Endodermal cell (in vitro differentiated cells): ENCODE measurements at regions not wholly inside any gene's neighbourhood (a gene's known extent, or its start where the extent isn't known, plus 50 kb on each side); places are given as distances from the start of the nearest gene placed in this dataset.
A peak's percentile ranks its signal among the peaks of the same experiment; 100 is the strongest.
"Not testable (repeated sequence)": the region's sequence is repeated elsewhere in the genome, so short reads cannot be mapped to it uniquely, and the experiment has no call there.

Source experiments
- DNase-seq: peaks from one replicate; pipeline ENCODE4 v3.0.0-alpha.2; 2017
- H3K27ac ChIP-seq: 2 replicates; pipeline ENCODE4 v1.5.1; 2013; ENCODE audit warnings: mild to moderate bottlenecking, low read depth, low read length, moderate library complexity
- H3K27me3 ChIP-seq: 2 replicates; pipeline ENCODE4 v1.6.1; 2013; ENCODE audit warnings: mild to moderate bottlenecking, low read length, moderate library complexity; ENCODE audit not compliant: insufficient read depth, control insufficient read depth, poor library complexity, severe bottlenecking
- H3K36me3 ChIP-seq: 2 replicates; pipeline ENCODE4 v1.7.0; 2013; ENCODE audit warnings: mild to moderate bottlenecking, low read length, moderate library complexity; ENCODE audit not compliant: control insufficient read depth, insufficient read depth
- H3K4me1 ChIP-seq: one replicate; pipeline ENCODE4 v1.7.0; 2013; ENCODE audit warnings: low read length; ENCODE audit not compliant: control insufficient read depth, insufficient read depth
- H3K4me3 ChIP-seq: 2 replicates; pipeline ENCODE4 v1.5.1; 2013; ENCODE audit warnings: mild to moderate bottlenecking, low read length, moderate library complexity
- H3K9ac ChIP-seq: 2 replicates; pipeline ENCODE4 v1.6.1; 2013; ENCODE audit warnings: mild to moderate bottlenecking, low read length, moderate library complexity; ENCODE audit not compliant: poor library complexity, severe bottlenecking; ENCODE audit errors: extremely low read depth
- H3K9me3 ChIP-seq: 2 replicates; pipeline ENCODE4 v1.6.1; 2013; ENCODE audit warnings: mild to moderate bottlenecking, low read length, moderate library complexity; ENCODE audit not compliant: control insufficient read depth
- H3K27ac Mint-ChIP-seq: 2 replicates; pipeline ENCODE4 v1.8.0; 2020; ENCODE audit warnings: mixed read lengths
- H3K27me3 Mint-ChIP-seq: 2 replicates; pipeline ENCODE4 v1.8.0; 2021; ENCODE audit warnings: mild to moderate bottlenecking, mixed read lengths; ENCODE audit not compliant: insufficient read depth
- H3K36me3 Mint-ChIP-seq: 2 replicates; pipeline ENCODE4 v1.8.0; 2020; ENCODE audit warnings: low read depth, mixed read lengths
- H3K4me1 Mint-ChIP-seq: 2 replicates; pipeline ENCODE4 v1.8.0; 2020; ENCODE audit warnings: mixed read lengths
- H3K4me3 Mint-ChIP-seq: 2 replicates; pipeline ENCODE4 v1.8.0; 2020; ENCODE audit warnings: mild to moderate bottlenecking, moderate library complexity, mixed read lengths
- H3K9me3 Mint-ChIP-seq: 2 replicates; pipeline ENCODE4 v1.8.0; 2020; ENCODE audit warnings: mild to moderate bottlenecking, mixed read lengths
- WGBS, 2 experiments: methylation state at CpG; one replicate each; pipeline versions ENCODE4 v1.1.5 to v1.1.7; 2013; ENCODE audit warnings: missing lambda C conversion rate in 2 of 2, mixed read lengths in 1 of 2; ENCODE audit not compliant: insufficient coverage in 1 of 2, insufficient read length in 1 of 2; 5-methylcytosine and 5-hydroxymethylcytosine counted together

- H3K4me1 Mint-ChIP-seq: peaks cover 25% of the 10 kb centered on the region
- not testable (repeated sequence) for H3K9ac ChIP-seq, H3K27me3 Mint-ChIP-seq, H3K4me1 ChIP-seq, H3K9me3 ChIP-seq, H3K27me3 ChIP-seq, DNase-seq, H3K9me3 Mint-ChIP-seq, H3K4me3 ChIP-seq, H3K27ac ChIP-seq
- H3K36me3 ChIP-seq: peaks cover 23% of the 10 kb centered on the region
- H3K27ac Mint-ChIP-seq: peak overlapping the region; percentile 80
- peaks cover 36% of the 10 kb centered on the region for H3K36me3 Mint-ChIP-seq
- WGBS, 2 experiments: 95 to 97% methylated on average over 11 to 17 of the region's 17 CpGs
- peak overlapping the region; percentile 78 for H3K4me3 Mint-ChIP-seq
These were observed 95.2 kb upstream of the METTL9 start for GRCh38 chr16:21503941-21504832.

GRCh38 chr16:21505751-21506520 is 93.4 kb upstream of the METTL9 start:
- peaks cover 38% of the 10 kb centered on the region for H3K4me1 Mint-ChIP-seq
- H3K4me1 ChIP-seq, H3K27ac Mint-ChIP-seq, H3K4me3 Mint-ChIP-seq, H3K27me3 Mint-ChIP-seq, H3K27ac ChIP-seq, H3K27me3 ChIP-seq, H3K9me3 Mint-ChIP-seq, DNase-seq, H3K9me3 ChIP-seq, H3K9ac ChIP-seq, H3K4me3 ChIP-seq: not testable (repeated sequence)
- peaks cover 50% of the 10 kb centered on the region for H3K36me3 Mint-ChIP-seq
- 95 to 100% methylated on average over 3 to 6 of the region's 6 CpGs for WGBS, 2 experiments
- peaks cover 39% of the 10 kb centered on the region for H3K36me3 ChIP-seq

GRCh38 chr16:21506857-21507456 is 92.4 kb upstream of the METTL9 start:
- H3K27ac Mint-ChIP-seq, H3K9me3 Mint-ChIP-seq, H3K4me1 ChIP-seq, H3K9me3 ChIP-seq, H3K4me3 ChIP-seq, DNase-seq, H3K4me3 Mint-ChIP-seq, H3K9ac ChIP-seq, H3K27ac ChIP-seq, H3K27me3 ChIP-seq, H3K27me3 Mint-ChIP-seq: not testable (repeated sequence)
- Mint-ChIP-seq H3K4me1 (peaks cover 46% of the 10 kb centered on the region), H3K36me3 (peaks cover 56% of the 10 kb centered on the region)
- 92 to 95% methylated on average over 14 to 23 of the region's 23 CpGs for WGBS, 2 experiments
- peaks cover 41% of the 10 kb centered on the region for H3K36me3 ChIP-seq

- Mint-ChIP-seq H3K36me3 (peaks cover 62% of the 10 kb centered on the region), H3K4me1 (peaks cover 51% of the 10 kb centered on the region), H3K27ac (peak overlapping the region; percentile 69)
- H3K9me3 Mint-ChIP-seq, H3K9me3 ChIP-seq, H3K27ac ChIP-seq, H3K4me1 ChIP-seq, H3K9ac ChIP-seq, H3K4me3 Mint-ChIP-seq, H3K27me3 ChIP-seq, H3K4me3 ChIP-seq, H3K27me3 Mint-ChIP-seq, DNase-seq: not testable (repeated sequence)
- 90 to 92% methylated on average over 4 to 14 of the region's 15 CpGs for WGBS, 2 experiments
- H3K36me3 ChIP-seq: peaks cover 49% of the 10 kb centered on the region
These were observed 91.6 kb upstream of the METTL9 start for GRCh38 chr16:21507631-21508305.

GRCh38 chr16:21508661-21509436 is 90.5 kb upstream of the METTL9 start:
- peaks cover 50% of the 10 kb centered on the region for H3K4me1 Mint-ChIP-seq
- not testable (repeated sequence) for H3K4me1 ChIP-seq, H3K9ac ChIP-seq

More at GRCh38 chr16:21508661-21509436, 90.5 kb upstream of the METTL9 start:
- H3K9me3 ChIP-seq, H3K4me3 Mint-ChIP-seq, H3K27ac Mint-ChIP-seq, DNase-seq, H3K27me3 Mint-ChIP-seq, H3K27ac ChIP-seq, H3K27me3 ChIP-seq, H3K4me3 ChIP-seq, H3K9me3 Mint-ChIP-seq: not testable (repeated sequence)
- 94 to 95% methylated on average over 15 to 17 of the region's 17 CpGs for WGBS, 2 experiments
- peaks cover 43% of the 10 kb centered on the region for H3K36me3 ChIP-seq
- peaks cover 55% of the 10 kb centered on the region for H3K36me3 Mint-ChIP-seq
